ENCODE measurements at regions not wholly inside any gene's neighbourhood (a gene's known extent, or its start where the extent isn't known, plus 50 kb on each side); places are given as distances from the start of the nearest gene placed in this dataset.

GRCh38 chr4:26144526-26145155, 176.2 kb upstream of the RBPJ start:
- no peak for DNase-seq

- no peak for DNase-seq
Measured at GRCh38 chr4:26145212-26145611, 175.6 kb upstream of the RBPJ start.

GRCh38 chr4:26148927-26149326, 171.9 kb upstream of the RBPJ start:
- DNase-seq: no peak

GRCh38 chr4:26150948-26151347, 169.9 kb upstream of the RBPJ start:
- DNase-seq: peak; percentile 9

GRCh38 chr4:26151615-26152014, 169.2 kb upstream of the RBPJ start:
- no peak for DNase-seq

- DNase-seq: peak; percentile 24
Measured at GRCh38 chr4:26152056-26152455, 168.8 kb upstream of the RBPJ start.

- no peak for DNase-seq
Measured at GRCh38 chr4:26157541-26157940, 163.3 kb upstream of the RBPJ start.

GRCh38 chr4:26160591-26160990, 160.2 kb upstream of the RBPJ start:
- DNase-seq: no peak

- DNase-seq: no peak
Measured at GRCh38 chr4:26161030-26161824, 159.6 kb upstream of the RBPJ start.

- no peak for DNase-seq
Measured at GRCh38 chr4:26162101-26162500, 158.7 kb upstream of the RBPJ start.

GRCh38 chr4:26163425-26164362, 157.1 kb upstream of the RBPJ start:
- no peak for DNase-seq

GRCh38 chr4:26171501-26171900, 149.3 kb upstream of the RBPJ start:
- no peak for DNase-seq

GRCh38 chr4:26171941-26172340, 148.9 kb upstream of the RBPJ start:
- DNase-seq: no peak

- no peak for DNase-seq
Measured at GRCh38 chr4:26173619-26174018, 147.2 kb upstream of the RBPJ start.

- no peak for DNase-seq
Measured at GRCh38 chr4:26174027-26174426, 146.8 kb upstream of the RBPJ start.

GRCh38 chr4:26175006-26175786, 145.6 kb upstream of the RBPJ start:
- DNase-seq: no peak

- DNase-seq: no peak
Measured at GRCh38 chr4:26175905-26176470, 144.8 kb upstream of the RBPJ start.

GRCh38 chr4:26176598-26177149, 144.1 kb upstream of the RBPJ start:
- no peak for DNase-seq

- DNase-seq: no peak
Measured at GRCh38 chr4:26178854-26179253, 142.0 kb upstream of the RBPJ start.

- no peak for DNase-seq
Measured at GRCh38 chr4:26179316-26179760, 141.5 kb upstream of the RBPJ start.

GRCh38 chr4:26181616-26182015, 139.2 kb upstream of the RBPJ start:
- no peak for DNase-seq

- no peak for DNase-seq
Measured at GRCh38 chr4:26183017-26183416, 137.8 kb upstream of the RBPJ start.
